ENCODE measurements at regions not wholly inside any gene's neighbourhood (a gene's known extent, or its start where the extent isn't known, plus 50 kb on each side); places are given as distances from the start of the nearest gene placed in this dataset.

- H3K27ac ChIP-seq: no peak overlapping the region
- no peak for TF ChIP-seq ZFX (IDR thresholded peaks at IDR 0.05)
- TF ChIP-seq, protein P1, sequence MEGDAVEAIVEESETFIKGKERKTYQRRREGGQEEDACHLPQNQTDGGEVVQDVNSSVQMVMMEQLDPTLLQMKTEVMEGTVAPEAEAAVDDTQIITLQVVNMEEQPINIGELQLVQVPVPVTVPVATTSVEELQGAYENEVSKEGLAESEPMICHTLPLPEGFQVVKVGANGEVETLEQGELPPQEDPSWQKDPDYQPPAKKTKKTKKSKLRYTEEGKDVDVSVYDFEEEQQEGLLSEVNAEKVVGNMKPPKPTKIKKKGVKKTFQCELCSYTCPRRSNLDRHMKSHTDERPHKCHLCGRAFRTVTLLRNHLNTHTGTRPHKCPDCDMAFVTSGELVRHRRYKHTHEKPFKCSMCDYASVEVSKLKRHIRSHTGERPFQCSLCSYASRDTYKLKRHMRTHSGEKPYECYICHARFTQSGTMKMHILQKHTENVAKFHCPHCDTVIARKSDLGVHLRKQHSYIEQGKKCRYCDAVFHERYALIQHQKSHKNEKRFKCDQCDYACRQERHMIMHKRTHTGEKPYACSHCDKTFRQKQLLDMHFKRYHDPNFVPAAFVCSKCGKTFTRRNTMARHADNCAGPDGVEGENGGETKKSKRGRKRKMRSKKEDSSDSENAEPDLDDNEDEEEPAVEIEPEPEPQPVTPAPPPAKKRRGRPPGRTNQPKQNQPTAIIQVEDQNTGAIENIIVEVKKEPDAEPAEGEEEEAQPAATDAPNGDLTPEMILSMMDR (conservative IDR thresholded peaks at IDR 0.05): no peak
These were observed 195.0 kb upstream of the EPHA3 start for GRCh38 chr3:88912294-88912877.

DNA sequence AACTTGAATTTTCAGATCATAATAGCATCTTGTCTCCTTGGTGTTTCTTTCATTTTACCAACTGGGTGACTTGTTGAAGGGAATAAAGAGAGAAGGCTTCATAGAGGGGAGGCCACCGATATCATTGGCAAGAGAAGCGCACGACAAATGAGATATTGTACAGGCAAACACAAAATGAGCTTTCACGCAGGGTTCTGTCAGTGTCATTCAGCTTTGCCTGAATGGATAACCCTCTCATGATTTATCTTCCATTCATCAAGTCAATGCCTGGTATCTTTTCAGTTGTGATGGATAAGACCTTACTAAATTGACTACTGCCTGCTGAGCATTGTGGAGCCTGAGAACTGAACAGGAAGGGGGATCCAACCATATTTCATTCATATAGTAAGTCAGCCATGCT lies 188.6 kb upstream of the EPHA3 start:
- TF ChIP-seq, protein P1 (conservative IDR thresholded peaks at IDR 0.05): no peak
- TF ChIP-seq ZFX (IDR thresholded peaks at IDR 0.05): no peak

DNA sequence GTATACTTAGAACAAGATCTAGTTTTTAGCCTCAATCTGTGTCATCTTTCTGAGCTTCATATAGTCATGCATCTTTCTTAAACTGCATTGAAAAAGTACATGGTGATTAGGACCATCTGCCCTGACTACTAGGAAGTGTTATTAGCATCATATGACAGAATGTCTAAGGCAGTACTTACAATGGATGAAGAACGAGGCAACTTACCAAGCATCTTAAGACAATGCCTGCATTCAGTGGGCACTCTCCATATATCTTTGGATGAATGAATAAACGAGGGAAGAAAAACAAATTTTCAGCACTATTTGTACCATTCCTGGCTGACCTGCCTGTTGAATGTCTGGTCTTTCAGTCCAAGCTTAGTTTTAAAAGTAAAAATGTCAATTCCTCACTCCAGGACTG lies 185.4 kb upstream of the EPHA3 start:
- H3K27ac ChIP-seq: no peak overlapping the region
- no peak for TF ChIP-seq ZFX (IDR thresholded peaks at IDR 0.05)
- TF ChIP-seq, protein P1 (conservative IDR thresholded peaks at IDR 0.05): no peak

More for the DNA sequence above, 188.6 kb upstream of the EPHA3 start:
- no peak overlapping the region for H3K27ac ChIP-seq

- no peak overlapping the region for H3K27ac ChIP-seq
- TF ChIP-seq, protein P1 (conservative IDR thresholded peaks at IDR 0.05): no peak
- TF ChIP-seq ZFX (IDR thresholded peaks at IDR 0.05): no peak
These were observed 181.2 kb upstream of the EPHA3 start for GRCh38 chr3:88926221-88926620.

GRCh38 chr3:88930611-88931010 lies 176.8 kb upstream of the EPHA3 start:
- H3K27ac ChIP-seq: no peak overlapping the region
- TF ChIP-seq, protein P1 (conservative IDR thresholded peaks at IDR 0.05): no peak
- TF ChIP-seq ZFX (IDR thresholded peaks at IDR 0.05): no peak

DNA sequence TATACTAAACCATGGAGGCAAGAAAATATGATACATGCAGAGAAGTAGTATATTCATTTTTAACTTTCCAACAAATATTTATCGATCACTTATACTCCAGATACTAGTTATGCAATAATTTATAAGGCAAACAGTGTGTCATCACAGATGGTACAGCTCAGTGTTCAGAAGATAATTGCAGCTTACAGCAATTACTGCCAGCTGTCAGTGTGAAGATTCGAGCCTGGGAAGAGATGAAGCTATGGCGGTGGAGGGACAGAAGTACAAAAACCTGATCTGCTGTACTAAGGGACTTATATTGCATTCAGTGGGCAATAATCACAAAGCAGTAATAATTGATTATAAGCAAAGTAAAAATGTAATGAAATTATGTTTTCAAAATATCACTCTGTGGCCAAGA lies 170.6 kb upstream of the EPHA3 start:
- no peak overlapping the region for H3K27ac ChIP-seq
- TF ChIP-seq, protein P1 (conservative IDR thresholded peaks at IDR 0.05): no peak
- no peak for TF ChIP-seq ZFX (IDR thresholded peaks at IDR 0.05)

DNA sequence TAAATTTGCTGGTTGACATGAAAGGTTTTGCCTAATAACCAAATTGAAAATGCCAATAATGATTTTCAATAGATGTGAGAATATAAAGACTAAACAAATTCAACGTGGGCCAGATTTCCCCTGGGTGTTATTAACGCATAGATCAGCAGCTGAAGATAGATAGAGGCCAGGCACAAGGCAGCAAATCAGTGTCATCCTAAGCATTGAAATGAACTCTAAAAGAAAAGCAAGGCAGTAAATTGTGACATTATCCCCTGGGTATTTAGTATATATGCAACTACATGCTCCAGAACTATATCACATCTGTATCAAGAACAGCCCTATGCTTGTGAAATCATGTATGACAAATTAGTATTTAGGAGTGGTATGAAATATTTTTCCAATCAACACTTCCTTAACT lies 167.1 kb upstream of the EPHA3 start:
- TF ChIP-seq ZFX (IDR thresholded peaks at IDR 0.05): no peak
- H3K27ac ChIP-seq: no peak overlapping the region

GRCh38 chr3:88947013-88947412 lies 160.4 kb upstream of the EPHA3 start:
- H3K27ac ChIP-seq: no peak overlapping the region
- TF ChIP-seq, protein P1 (conservative IDR thresholded peaks at IDR 0.05): no peak
- TF ChIP-seq ZFX (IDR thresholded peaks at IDR 0.05): no peak

All from C4-2B (cell line).